Aorta (tissue), 5 donors: ENCODE measurements at regions not wholly inside any gene's neighbourhood (a gene's known extent, or its start where the extent isn't known, plus 50 kb on each side); places are given as distances from the start of the nearest gene placed in this dataset.

ENCODE experiments used
- ATAC-seq: fragments of 200-7000 bp; cut with Tn5 transposase; one replicate; pipeline ENCODE4 v1.9.1; 2022; ENCODE audit warnings: moderate library complexity; ENCODE audit not compliant: low FRiP score
- DNase-seq, 2 donors: peaks; one replicate each; pipeline ENCODE4 v3.0.0-alpha.2; 2020
- H3K27ac ChIP-seq, 2 donors: one replicate each; pipeline ENCODE4 v1.5.1; 2013; ENCODE audit warnings: low read length in 2 of 2, mild to moderate bottlenecking in 2 of 2, moderate library complexity in 2 of 2, control low read depth in 1 of 2, inconsistent platforms in 1 of 2, low read depth in 1 of 2
- H3K27me3 ChIP-seq, 2 donors: one replicate each; pipeline ENCODE4 v1.6.1; 2013; ENCODE audit warnings: control low read depth in 1 of 2, low read length in 1 of 2, mild to moderate bottlenecking in 1 of 2, moderate library complexity in 1 of 2; ENCODE audit not compliant: insufficient read depth in 2 of 2, control insufficient read depth in 1 of 2
- H3K36me3 ChIP-seq, 2 donors: one replicate each; pipeline ENCODE4 v1.6.1; 2013; ENCODE audit warnings: control low read depth in 1 of 2, low read length in 1 of 2, mild to moderate bottlenecking in 1 of 2; ENCODE audit not compliant: insufficient read depth in 2 of 2, control insufficient read depth in 1 of 2
- H3K4me1 ChIP-seq, 2 donors: one replicate each; pipeline ENCODE4 v1.6.1; 2013; ENCODE audit warnings: low read length in 2 of 2, control low read depth in 1 of 2, mild to moderate bottlenecking in 1 of 2, moderate library complexity in 1 of 2; ENCODE audit not compliant: insufficient read depth in 2 of 2, control insufficient read depth in 1 of 2
- H3K4me3 ChIP-seq, 2 donors: one replicate each; pipeline ENCODE4 v1.5.1; 2013; ENCODE audit warnings: low read length in 2 of 2, control low read depth in 1 of 2, mild to moderate bottlenecking in 1 of 2
- H3K9me3 ChIP-seq: one replicate; pipeline ENCODE4 v1.6.1; 2013; ENCODE audit warnings: mild to moderate bottlenecking, low read length; ENCODE audit not compliant: control insufficient read depth
- WGBS, 2 donors: extraction: QIAGEN DNeasy Blood & Tissue Kit; methylation state at CpG; one replicate each; pipeline ENCODE4 v1.1.7; 2013; 5-methylcytosine and 5-hydroxymethylcytosine counted together
- intact Hi-C, 2 donors: fragments of 100-400 bp; cut with DNase I; formaldehyde crosslinking; loops; one replicate each; pipeline versions ENCODE4 v1.14.2 to v1.15.0; 2022
- donor health status: healthy with polysubstance abuse.
- donor health status: Bipolar disorder and iron deficiency.
- donor health status: DM: no; HTN: no; CAD: no.
- donor health status: DM: no; HTN: no; CAD: no.
- donor health status: DM: yes; HTN: yes; CAD: no.

DNA sequence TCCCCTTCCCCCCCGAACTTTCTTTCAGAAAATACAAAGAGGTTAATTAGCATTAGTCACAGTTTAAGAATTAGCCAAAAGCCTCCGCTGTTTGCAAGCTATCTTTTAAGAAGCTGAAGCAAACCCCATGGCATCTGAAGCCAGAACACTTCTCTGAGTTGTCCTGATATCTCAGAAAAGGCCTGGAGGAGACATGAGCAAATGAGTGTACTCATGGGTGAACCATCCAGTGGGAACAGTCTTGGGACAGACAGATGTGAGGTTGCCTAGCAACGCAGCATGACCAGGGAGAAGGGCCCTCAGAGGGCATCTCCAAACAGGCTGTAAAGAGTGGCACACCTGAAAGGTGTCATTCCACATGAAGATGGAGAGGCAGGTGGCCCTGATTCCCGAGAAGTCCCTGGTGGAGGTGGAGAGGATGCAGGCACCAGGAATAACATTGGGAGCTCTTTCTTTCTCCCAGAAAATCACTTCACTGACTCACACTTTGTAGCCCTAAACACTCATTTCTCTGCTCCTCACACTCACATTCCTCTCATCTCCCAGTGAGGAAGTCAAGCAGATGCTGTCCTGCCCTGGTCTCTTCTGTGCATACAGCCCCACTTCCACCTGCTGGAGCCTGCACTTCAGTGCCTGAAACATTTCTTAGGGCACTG, 87.0 kb upstream of the TSHZ3 start:
- WGBS, 2 donors, result 64 to 67% methylated on average over 4 of the region's 4 CpGs

DNA sequence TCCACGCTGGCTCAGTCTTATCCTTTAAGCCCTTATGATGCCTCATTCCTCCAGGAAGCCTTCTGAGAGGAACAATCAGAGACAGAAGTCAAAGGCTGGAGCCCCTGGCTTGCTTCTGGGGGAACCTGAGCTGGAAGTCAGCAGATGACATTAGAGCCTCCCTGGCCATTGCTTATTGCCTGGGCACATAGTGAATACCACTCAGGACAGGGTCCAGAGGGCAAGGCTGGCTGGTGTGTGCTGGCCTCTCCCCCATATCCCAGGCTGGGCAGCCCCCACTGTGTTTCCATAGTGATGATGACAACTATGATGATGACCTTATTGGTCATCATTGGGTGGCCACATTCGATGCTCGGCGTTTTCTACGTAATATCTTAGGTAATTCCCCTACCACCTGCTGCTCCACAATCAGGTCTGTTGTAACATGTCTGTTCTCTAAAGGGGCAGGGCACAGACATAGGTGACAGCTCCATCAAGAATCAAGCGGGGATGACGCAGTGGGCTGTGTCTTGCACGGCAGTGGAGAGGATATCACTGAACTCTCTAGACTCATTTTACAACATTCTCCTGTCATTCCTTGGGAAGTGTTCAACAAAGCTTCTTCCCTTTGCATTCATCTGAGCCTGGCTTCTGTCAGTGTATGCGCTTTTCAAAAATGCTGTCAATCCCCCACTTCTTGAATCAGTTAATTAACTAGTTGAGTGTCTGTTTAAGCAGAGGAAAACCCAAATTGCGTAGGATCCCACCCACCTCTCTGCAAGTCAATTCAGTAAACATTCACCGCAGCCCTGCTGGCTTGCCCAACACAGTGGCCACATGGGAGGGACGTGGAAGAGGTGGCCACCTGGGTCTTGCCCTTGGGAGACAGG, 89.4 kb upstream of the TSHZ3 start:
- Histone ChIP-seq H3K4me3 (no peak overlapping the region), H3K4me1 (no peaks in the 10 kb centered on the region), H3K27ac (no peak overlapping the region), H3K9me3 (no peaks in the 10 kb centered on the region), H3K36me3 (no peaks in the 10 kb centered on the region), H3K27me3 (peaks cover 0 to 4% of the 10 kb centered on the region in 2 donors)
- 80 to 81% methylated on average over 12 of the region's 12 CpGs for WGBS, 2 donors
- ATAC-seq (no peak), DNase-seq (no peak)
- intact Hi-C loops, result no loop called here

More for the DNA sequence above, 87.0 kb upstream of the TSHZ3 start:
- H3K9me3 ChIP-seq, result no peaks in the 10 kb centered on the region
- intact Hi-C loops, result no loop called here
- no peak overlapping the region for H3K4me3 ChIP-seq
- no peaks in the 10 kb centered on the region for H3K36me3 ChIP-seq
- no peak overlapping the region for H3K27ac ChIP-seq
- peaks cover 0 to 4% of the 10 kb centered on the region in 2 donors for H3K27me3 ChIP-seq
- no peak for ATAC-seq
- no peaks in the 10 kb centered on the region for H3K4me1 ChIP-seq
- no peak for DNase-seq

DNA sequence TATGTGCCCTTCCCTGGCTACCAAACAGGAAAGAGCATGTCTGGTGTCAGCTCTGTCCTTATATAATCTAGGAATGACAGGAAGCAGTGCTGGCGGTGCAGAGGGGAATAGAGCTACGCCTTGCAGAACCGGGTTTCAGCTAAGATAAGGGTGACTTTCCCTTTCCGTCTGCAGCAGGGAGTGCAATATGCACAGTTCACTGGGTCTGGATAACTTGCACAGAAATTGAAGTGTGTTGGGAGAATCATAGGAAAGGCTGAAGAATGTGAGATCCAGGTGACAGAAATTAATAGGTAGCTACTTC, 90.0 kb upstream of the TSHZ3 start:
- DNase-seq, result no peak
- Histone ChIP-seq H3K27me3 (peaks cover 0 to 4% of the 10 kb centered on the region in 2 donors), H3K36me3 (no peaks in the 10 kb centered on the region), H3K4me1 (no peaks in the 10 kb centered on the region), H3K27ac (no peak overlapping the region), H3K9me3 (no peaks in the 10 kb centered on the region), H3K4me3 (no peak overlapping the region)
- no peak for ATAC-seq
- intact Hi-C loops, result no loop called here
- WGBS, 2 donors, result 54 to 61% methylated on average over 4 of the region's 4 CpGs

DNA sequence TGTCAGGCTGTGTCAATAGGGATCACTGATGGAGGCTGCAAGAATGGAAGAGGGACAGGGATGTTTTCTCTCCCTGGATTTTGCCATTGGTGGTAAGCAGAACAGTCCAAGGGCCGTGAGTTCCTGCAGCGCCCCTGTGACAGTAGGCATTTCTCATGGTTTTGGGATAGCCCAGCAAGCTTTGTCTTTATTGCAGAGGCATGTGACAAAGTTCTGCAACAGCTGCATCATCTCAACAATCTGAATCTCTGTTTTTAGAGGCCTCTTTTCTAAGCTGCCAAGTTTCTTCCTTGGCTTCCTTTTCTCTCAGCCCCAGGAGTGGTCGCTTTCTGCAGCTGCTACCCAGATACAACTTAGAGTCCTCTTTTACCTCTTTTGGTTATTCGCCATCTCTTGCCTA, 95.7 kb upstream of the TSHZ3 start:
- DNase-seq, result no peak
- Histone ChIP-seq H3K27ac (no peak overlapping the region), H3K27me3 (no peaks in the 10 kb centered on the region), H3K36me3 (no peaks in the 10 kb centered on the region), H3K4me1 (no peaks in the 10 kb centered on the region), H3K4me3 (no peak overlapping the region), H3K9me3 (peaks cover 2% of the 10 kb centered on the region)
- 81 to 89% methylated on average over 4 of the region's 4 CpGs for WGBS, 2 donors
- ATAC-seq, result no peak
- intact Hi-C loops, result no loop called here

DNA sequence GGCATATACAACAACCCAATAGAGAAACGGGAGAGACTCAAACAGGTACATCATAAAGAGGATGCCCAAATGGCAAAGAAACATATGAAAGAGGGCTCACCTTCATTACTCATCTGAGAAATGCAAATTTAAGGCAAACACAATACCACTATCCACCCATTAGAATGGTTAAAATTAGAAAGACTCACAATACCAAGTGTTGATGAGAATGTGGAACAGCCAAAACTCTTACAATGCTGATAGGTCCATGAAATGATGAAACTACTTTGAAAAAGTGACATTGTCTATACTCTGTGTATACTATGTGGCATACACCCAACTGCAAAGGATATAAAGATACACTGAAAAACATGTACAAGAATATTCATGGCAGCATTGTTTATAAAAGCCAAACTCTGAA, 96.2 kb upstream of the TSHZ3 start:
- Histone ChIP-seq H3K4me1 (no peaks in the 10 kb centered on the region), H3K9me3 (peaks cover 2% of the 10 kb centered on the region), H3K36me3 (no peaks in the 10 kb centered on the region), H3K27me3 (no peaks in the 10 kb centered on the region), H3K27ac (no peak overlapping the region), H3K4me3 (no peak overlapping the region)
- no peak for ATAC-seq
- intact Hi-C loops, result no loop called here
- no peak for DNase-seq
- WGBS, 2 donors, result 84 to 90% methylated on average over 1 of the region's 1 CpG

DNA sequence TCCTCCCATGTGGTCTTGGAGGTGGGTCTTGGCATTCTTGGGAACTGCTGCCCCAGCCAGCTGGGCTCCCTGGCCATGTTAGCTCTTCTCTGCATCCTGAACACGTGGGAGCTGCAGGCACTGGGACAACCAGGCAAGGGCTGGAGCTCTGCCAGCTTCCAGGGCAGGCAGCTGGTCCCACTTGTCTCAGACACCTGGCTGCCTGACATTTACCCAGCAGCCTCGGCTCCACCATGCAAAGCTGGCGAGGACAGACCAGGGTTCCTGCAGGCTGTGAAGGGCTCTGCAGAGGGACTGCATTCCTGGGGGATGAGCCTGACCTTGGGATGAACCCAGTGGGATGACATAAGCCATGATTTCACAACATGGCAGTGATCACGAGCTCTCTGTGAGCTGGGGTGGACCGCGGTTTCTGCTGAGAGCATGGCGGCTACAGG, 99.0 kb upstream of the TSHZ3 start:
- no peak for DNase-seq
- H3K4me1 ChIP-seq, result no peaks in the 10 kb centered on the region
- no peak overlapping the region for H3K4me3 ChIP-seq
- no peak overlapping the region for H3K27ac ChIP-seq
- intact Hi-C loops, result no loop called here
- H3K27me3 ChIP-seq, result no peaks in the 10 kb centered on the region
- 56% methylated on average over 7 of the region's 7 CpGs for WGBS, 2 donors
- ATAC-seq, result peak; percentile 56
- peaks cover 2% of the 10 kb centered on the region for H3K9me3 ChIP-seq
- no peaks in the 10 kb centered on the region for H3K36me3 ChIP-seq

DNA sequence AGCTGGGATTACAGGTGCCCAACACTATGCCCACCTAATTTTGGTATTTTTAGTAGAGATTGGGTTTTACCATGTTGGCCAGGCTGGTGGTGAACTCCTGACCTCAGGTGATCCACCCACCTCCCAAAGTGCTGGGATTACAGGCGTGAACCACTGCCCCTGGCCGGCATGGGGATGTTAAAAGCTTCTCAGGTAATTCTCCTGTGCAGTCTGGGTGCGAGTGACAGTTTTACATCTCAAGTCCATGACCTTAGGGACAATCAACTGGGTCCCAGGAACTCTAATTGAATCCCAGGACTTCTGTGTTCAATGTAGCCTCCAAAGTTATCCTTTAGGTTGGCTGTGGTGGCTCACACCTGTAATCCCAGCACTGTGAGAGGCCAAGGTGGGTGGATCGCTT, 100.1 kb upstream of the TSHZ3 start:
- WGBS, 2 donors, result 81 to 83% methylated on average over 4 of the region's 4 CpGs
- no peaks in the 10 kb centered on the region for H3K27me3 ChIP-seq
- DNase-seq (no peak), ATAC-seq (no peak)
- H3K4me1 ChIP-seq, result no peaks in the 10 kb centered on the region
- peaks cover 2% of the 10 kb centered on the region for H3K9me3 ChIP-seq
- intact Hi-C loops, result no loop called here
- H3K27ac ChIP-seq, result no peak overlapping the region
- no peaks in the 10 kb centered on the region for H3K36me3 ChIP-seq
- no peak overlapping the region for H3K4me3 ChIP-seq

DNA sequence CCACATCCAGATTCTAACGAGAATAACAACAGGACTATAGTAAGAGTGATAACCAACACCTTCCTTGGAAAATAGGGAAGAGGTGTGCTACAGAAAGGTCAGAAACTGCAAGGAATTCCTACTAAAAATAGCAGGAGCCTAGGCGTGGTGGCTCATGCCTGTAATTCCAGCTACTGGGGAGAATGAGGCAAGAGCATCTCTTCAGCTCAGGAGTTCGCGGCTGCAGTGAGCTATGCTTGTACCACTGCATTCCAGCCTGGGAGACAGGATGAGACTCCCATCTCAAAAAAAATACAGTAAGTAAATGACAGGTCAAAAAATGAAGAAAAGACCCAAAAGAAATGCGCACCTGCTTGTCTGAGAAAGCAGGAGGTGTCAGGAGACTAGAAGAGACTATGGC, 101.5 kb upstream of the TSHZ3 start:
- H3K4me1 ChIP-seq, result no peaks in the 10 kb centered on the region
- no peak overlapping the region for H3K4me3 ChIP-seq
- DNase-seq, result no peak
- no peak overlapping the region for H3K27ac ChIP-seq
- intact Hi-C loops, result no loop called here
- 77% methylated on average over 5 of the region's 5 CpGs for WGBS, 2 donors
- ATAC-seq, result no peak
- H3K36me3 ChIP-seq, result no peaks in the 10 kb centered on the region
- H3K27me3 ChIP-seq, result no peaks in the 10 kb centered on the region
- H3K9me3 ChIP-seq, result no peaks in the 10 kb centered on the region
